ENCODE measurements at regions not wholly inside any gene's neighbourhood (a gene's known extent, or its start where the extent isn't known, plus 50 kb on each side); places are given as distances from the start of the nearest gene placed in this dataset.
A peak's percentile ranks its signal among the peaks of the same experiment; 100 is the strongest.

DNA sequence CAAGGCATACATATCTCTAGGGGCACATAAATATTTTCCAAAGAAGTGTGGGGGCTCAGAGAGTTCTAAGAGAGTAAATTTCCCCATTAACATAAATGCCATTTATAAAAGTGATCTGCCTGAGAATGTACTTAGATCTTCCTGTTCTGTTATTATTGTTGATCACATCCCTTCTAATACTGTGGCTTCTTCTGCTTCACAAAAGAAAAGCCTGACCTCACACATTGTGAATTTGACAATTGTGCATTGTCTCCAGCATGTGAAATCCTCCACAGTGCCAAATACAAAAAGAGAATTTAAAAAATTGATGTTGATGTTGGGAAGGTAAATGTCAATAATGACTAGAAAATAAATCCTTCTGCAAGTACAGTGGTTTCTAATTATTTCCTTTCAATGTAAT, 330.5 kb upstream of the LRIG3 start:
- Histone ChIP-seq H3K4me1 (ENCODE audit: insufficient read depth, low read length) (peaks cover 3% of the 10 kb centered on the region; the same call in 1 of the 2 replicates), H3K79me2 (ENCODE audit: insufficient read depth, low read length) (no peaks in the 10 kb centered on the region), H3T11ph (ENCODE audit: low read length) (no peak overlapping the region), H2BK20ac (ENCODE audit: low read depth, low read length, poor library complexity, severe bottlenecking) (no peak overlapping the region), H3K27me3 (ENCODE audit: insufficient read depth, low read length) (no peaks in the 10 kb centered on the region), H3K23me2 (ENCODE audit: insufficient read length, low read depth, low read length, poor library complexity, severe bottlenecking) (no peaks in the 10 kb centered on the region), H4K91ac (ENCODE audit: insufficient read length, low read depth, low read length) (no peak overlapping the region), H3K14ac (ENCODE audit: insufficient read depth, low read length) (no peak overlapping the region), H4K8ac (replicated peaks; ENCODE audit: insufficient read length, low read depth, low read length) (no peak overlapping the region), H2BK5ac (ENCODE audit: insufficient read length, low read length) (no peak overlapping the region), H4K5ac (ENCODE audit: insufficient read length, low read depth, low read length) (no peak overlapping the region), H2AK5ac (ENCODE audit: insufficient read length, low read length) (no peak overlapping the region), H4K20me1 (ENCODE audit: control insufficient read depth, insufficient read depth, insufficient read length) (no peaks in the 10 kb centered on the region), H3K27ac (ENCODE audit: insufficient read length, low read depth, low read length) (no peak overlapping the region), H3K23ac (ENCODE audit: insufficient read length, low read depth, low read length) (no peak overlapping the region), H2BK120ac (ENCODE audit: low read depth, low read length, poor library complexity, severe bottlenecking) (no peak overlapping the region), H3K4ac (ENCODE audit: low read depth, low read length) (no peak overlapping the region), H2AFZ (ENCODE audit: low read length) (no peak overlapping the region), H3K79me1 (ENCODE audit: insufficient read depth, low read depth, low read length, poor library complexity, severe bottlenecking) (no peaks in the 10 kb centered on the region), H2BK15ac (ENCODE audit: low read depth, low read length) (no peak overlapping the region), H3K9ac (ENCODE audit: extremely low read depth, insufficient read length, low read length) (no peak overlapping the region), H3K4me2 (ENCODE audit: insufficient read depth, insufficient read length, low read length) (no peak overlapping the region), H3K56ac (ENCODE audit: insufficient read length, low read depth, low read length) (no peak overlapping the region), H3K18ac (ENCODE audit: insufficient read length, low read depth, low read length) (no peak overlapping the region), H3K9me3 (ENCODE audit: control insufficient read depth, low read depth, low read length) (peaks cover 9% of the 10 kb centered on the region), H2BK12ac (ENCODE audit: insufficient read length, low read depth, low read length) (no peak overlapping the region)
- DNase-seq, result no peak
- no peak overlapping the region for H3K4me3 Mint-ChIP-seq
- H3K27ac Mint-ChIP-seq, result peak overlapping the region in 2 of 3 experiments; percentile 34 to 83; a peak in 4 of 7 replicates
- no peaks in the 10 kb centered on the region; the same call in 1 of the 2 replicates for H3K27me3 Mint-ChIP-seq (ENCODE audit: low read depth)
- peaks cover 28 to 31% of the 10 kb centered on the region in 2 experiments for H3K9me3 Mint-ChIP-seq
- H3K4me1 Mint-ChIP-seq, result peaks cover 8 to 11% of the 10 kb centered on the region in 2 experiments
- H3K36me3 Mint-ChIP-seq (ENCODE audit: insufficient read depth in 1 of 3, low read depth in 3 of 3), result peaks cover 14 to 27% (median 25%) of the 10 kb centered on the region in 3 experiments
- TF ChIP-seq, protein P1, sequence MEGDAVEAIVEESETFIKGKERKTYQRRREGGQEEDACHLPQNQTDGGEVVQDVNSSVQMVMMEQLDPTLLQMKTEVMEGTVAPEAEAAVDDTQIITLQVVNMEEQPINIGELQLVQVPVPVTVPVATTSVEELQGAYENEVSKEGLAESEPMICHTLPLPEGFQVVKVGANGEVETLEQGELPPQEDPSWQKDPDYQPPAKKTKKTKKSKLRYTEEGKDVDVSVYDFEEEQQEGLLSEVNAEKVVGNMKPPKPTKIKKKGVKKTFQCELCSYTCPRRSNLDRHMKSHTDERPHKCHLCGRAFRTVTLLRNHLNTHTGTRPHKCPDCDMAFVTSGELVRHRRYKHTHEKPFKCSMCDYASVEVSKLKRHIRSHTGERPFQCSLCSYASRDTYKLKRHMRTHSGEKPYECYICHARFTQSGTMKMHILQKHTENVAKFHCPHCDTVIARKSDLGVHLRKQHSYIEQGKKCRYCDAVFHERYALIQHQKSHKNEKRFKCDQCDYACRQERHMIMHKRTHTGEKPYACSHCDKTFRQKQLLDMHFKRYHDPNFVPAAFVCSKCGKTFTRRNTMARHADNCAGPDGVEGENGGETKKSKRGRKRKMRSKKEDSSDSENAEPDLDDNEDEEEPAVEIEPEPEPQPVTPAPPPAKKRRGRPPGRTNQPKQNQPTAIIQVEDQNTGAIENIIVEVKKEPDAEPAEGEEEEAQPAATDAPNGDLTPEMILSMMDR (conservative IDR thresholded peaks at IDR 0.05), result no peak
